H1 (cell line): ENCODE measurements at regions not wholly inside any gene's neighbourhood (a gene's known extent, or its start where the extent isn't known, plus 50 kb on each side); places are given as distances from the start of the nearest gene placed in this dataset.

Experiments
- CTCF ChIA-PET: fragments of 300-600 bp; sonication (Branson Sonifier 250); formaldehyde crosslinking; loops from one replicate; lab custom pipeline; 2021; ENCODE audit not compliant: partially characterized antibody; lab: Charles Lee
- POLR2A ChIA-PET: fragments of 300-600 bp; sonication (Branson Sonifier 250); formaldehyde crosslinking; loops from one replicate; lab custom pipeline; 2021; ENCODE audit warnings: inconsistent platforms; ENCODE audit not compliant: partially characterized antibody; lab: Charles Lee
- DNase-seq, 2 experiments: peaks; one replicate each; pipeline versions ENCODE4 v3.0.0 to v3.0.0-alpha.2; 2010 to 2022; ENCODE audit warnings: low spot score in 2 of 2, low read depth in 1 of 2, mixed read lengths in 1 of 2
- FAIRE-seq: peaks from 2 replicates; lab custom pipeline; 2011; peaks lifted over from hg19 to GRCh38; lab: Jason Lieb, UNC
- H2AFZ ChIP-seq: 2 replicates; pipeline ENCODE4 v1.8.1; 2012; ENCODE audit warnings: low read length, inconsistent platforms
- H2AK5ac ChIP-seq: 2 replicates; pipeline ENCODE4 v1.6.1; 2013; ENCODE audit warnings: low read depth, low read length
- H2BK120ac ChIP-seq: replicated peaks from 2 replicates; pipeline ENCODE3; 2013; ENCODE audit warnings: low read depth, low read length, inconsistent platforms
- H2BK12ac ChIP-seq: 2 replicates; pipeline ENCODE4 v1.6.1; 2013; ENCODE audit warnings: low read depth, low read length
- H2BK15ac ChIP-seq: 2 replicates; pipeline ENCODE4 v1.6.1; 2013; ENCODE audit warnings: low read length
- H2BK20ac ChIP-seq: 2 replicates; pipeline ENCODE4 v1.6.1; 2013; ENCODE audit warnings: low read length
- H2BK5ac ChIP-seq: 2 replicates; pipeline ENCODE4 v1.6.1; 2013; ENCODE audit warnings: low read depth, low read length
- H3K14ac ChIP-seq: 2 replicates; pipeline ENCODE4 v1.6.1; 2013; ENCODE audit warnings: inconsistent platforms; ENCODE audit not compliant: insufficient read length
- H3K18ac ChIP-seq: 2 replicates; pipeline ENCODE4 v1.6.1; 2013; ENCODE audit warnings: low read length; ENCODE audit errors: extremely low read depth
- H3K23ac ChIP-seq: 2 replicates; pipeline ENCODE4 v1.6.1; 2013; ENCODE audit warnings: inconsistent platforms; ENCODE audit not compliant: insufficient read length
- H3K23me2 ChIP-seq: 2 replicates; pipeline ENCODE4 v1.6.1; 2013; ENCODE audit warnings: low read depth, low read length
- H3K27ac ChIP-seq: 2 replicates; pipeline ENCODE4 v1.6.1; 2011; ENCODE audit warnings: low read depth, low read length, inconsistent platforms
- H3K27me3 ChIP-seq, 4 experiments: replicated peaks in 1 of 4; 1 replicate in 1 of 4; 2 replicates in 3 of 4; pipeline versions ENCODE4 v1.6.1 to v1.8.1; 2011 to 2013; ENCODE audit warnings: low read length in 3 of 4, mild to moderate bottlenecking in 3 of 4, inconsistent platforms in 2 of 4, mixed read lengths in 2 of 4, moderate library complexity in 1 of 4; ENCODE audit not compliant: control insufficient read depth in 3 of 4, insufficient read depth in 3 of 4; ENCODE audit errors: extremely low read depth in 1 of 4
- H3K36me3 ChIP-seq, 4 experiments: 2 replicates each; pipeline versions ENCODE4 v1.6.1 to v1.8.1; 2011 to 2013; ENCODE audit warnings: mild to moderate bottlenecking in 4 of 4, low read length in 3 of 4, moderate library complexity in 2 of 4, control low read depth in 1 of 4, inconsistent platforms in 1 of 4; ENCODE audit not compliant: insufficient read depth in 4 of 4, control insufficient read depth in 2 of 4
- H3K4ac ChIP-seq: replicated peaks from 2 replicates; pipeline ENCODE3; 2013; ENCODE audit warnings: low read length, low read depth, mixed read lengths, inconsistent platforms; ENCODE audit not compliant: insufficient read length
- H3K4me1 ChIP-seq, 4 experiments: replicated peaks in 1 of 4; 1 replicate in 1 of 4; 2 replicates in 3 of 4; pipeline versions ENCODE4 v1.6.1 to v1.8.1; 2011 to 2013; ENCODE audit warnings: low read length in 3 of 4, inconsistent platforms in 2 of 4, mixed read lengths in 1 of 4; ENCODE audit not compliant: insufficient read depth in 4 of 4, control insufficient read depth in 3 of 4
- H3K4me2 ChIP-seq, 2 experiments: 2 replicates each; pipeline versions ENCODE4 v1.6.1 to v1.8.1; 2011 to 2013; ENCODE audit warnings: low read depth in 2 of 2, low read length in 2 of 2, control low read depth in 1 of 2, inconsistent platforms in 1 of 2, mild to moderate bottlenecking in 1 of 2; ENCODE audit not compliant: insufficient read depth in 1 of 2
- H3K4me3 ChIP-seq, 4 experiments: fragments of 200-600, 300-600 bp in 1 of 4; sonication (generic), shearing (Covaris generic), sonication (Bioruptor Twin) in 1 of 4; 2 replicates each; pipeline versions ENCODE4 v1.5.1 to v1.8.1; 2011 to 2016; ENCODE audit warnings: low read length in 4 of 4, low read depth in 3 of 4, control low read depth in 2 of 4, inconsistent platforms in 2 of 4, mild to moderate bottlenecking in 2 of 4, mixed read lengths in 1 of 4, moderate library complexity in 1 of 4; ENCODE audit not compliant: insufficient read depth in 2 of 4; ENCODE audit errors: extremely low read depth in 1 of 4
- H3K56ac ChIP-seq: replicated peaks from 2 replicates; pipeline ENCODE3; 2013; ENCODE audit warnings: low read depth, mild to moderate bottlenecking, mixed read lengths, low read length, inconsistent platforms; ENCODE audit not compliant: insufficient read length
- H3K79me1 ChIP-seq: 2 replicates; pipeline ENCODE4 v1.6.1; 2013; ENCODE audit warnings: low read depth, low read length, control low read depth
- H3K79me2 ChIP-seq, 2 experiments: 2 replicates each; pipeline versions ENCODE4 v1.6.1 to v1.8.1; 2012 to 2013; ENCODE audit warnings: low read length in 2 of 2, mild to moderate bottlenecking in 2 of 2, inconsistent platforms in 1 of 2; ENCODE audit not compliant: insufficient read depth in 2 of 2, control insufficient read depth in 1 of 2
- H3K9ac ChIP-seq, 4 experiments: replicated peaks in 1 of 4; 1 replicate in 1 of 4; 2 replicates in 3 of 4; pipeline versions ENCODE4 v1.6.1 to v1.8.1; 2011 to 2013; ENCODE audit warnings: low read depth in 3 of 4, low read length in 3 of 4, control low read depth in 2 of 4, mild to moderate bottlenecking in 2 of 4, moderate library complexity in 2 of 4, inconsistent platforms in 1 of 4; ENCODE audit errors: extremely low read depth in 1 of 4
- H3K9me3 ChIP-seq, 2 experiments: 2 replicates each; pipeline versions ENCODE4 v1.6.1 to v1.8.1; 2012 to 2013; ENCODE audit warnings: mild to moderate bottlenecking in 2 of 2, moderate library complexity in 2 of 2, control low read depth in 1 of 2, inconsistent platforms in 1 of 2, low read depth in 1 of 2, low read length in 1 of 2, mixed read lengths in 1 of 2; ENCODE audit not compliant: insufficient read depth in 2 of 2
- H4K20me1 ChIP-seq, 2 experiments: replicated peaks in 1 of 2; 2 replicates each; pipeline versions ENCODE3 to v1.8.1; 2011 to 2013; ENCODE audit warnings: inconsistent platforms in 2 of 2, low read length in 2 of 2, mild to moderate bottlenecking in 1 of 2; ENCODE audit not compliant: insufficient read depth in 2 of 2, control insufficient read depth in 1 of 2
- H4K5ac ChIP-seq: 2 replicates; pipeline ENCODE4 v1.6.1; 2013; ENCODE audit warnings: low read length, low read depth, mixed read lengths, inconsistent platforms; ENCODE audit not compliant: insufficient read length
- H4K8ac ChIP-seq: 2 replicates; pipeline ENCODE4 v1.8.0; 2013; ENCODE audit warnings: mild to moderate bottlenecking, moderate library complexity, low read length, inconsistent platforms; ENCODE audit not compliant: insufficient read depth; ENCODE audit errors: extremely low read depth
- H4K91ac ChIP-seq: replicated peaks from 2 replicates; pipeline ENCODE3; 2013; ENCODE audit warnings: low read length, mixed read lengths, inconsistent platforms; ENCODE audit not compliant: insufficient read length
- CEBPB ChIP-seq: IDR thresholded peaks from 2 replicates; pipeline ENCODE4 v1.6.1; 2012; ENCODE audit warnings: low read depth, low read length
- RNF2 ChIP-seq: fragments of 200-900, 300-1000 bp; sonication (generic); IDR thresholded peaks from 2 replicates; pipeline ENCODE4 v1.7.1; 2016; ENCODE audit warnings: borderline replicate concordance, low read depth, mild to moderate bottlenecking, antibody characterized with exemption, low read length; ENCODE audit not compliant: poor library complexity, severe bottlenecking; ENCODE audit errors: missing control alignments
- SP1 ChIP-seq: IDR thresholded peaks from 2 replicates; pipeline ENCODE4 v1.6.1; 2011; ENCODE audit warnings: low read depth, low read length
- WGBS, 2 experiments: shearing (Covaris generic) in 1 of 2; methylation state at CpG; one replicate each; pipeline versions ENCODE4 v1.1.6 to v1.1.7; 2013 to 2015; ENCODE audit warnings: low lambda C conversion rate in 2 of 2, mixed read lengths in 2 of 2, inconsistent platforms in 1 of 2, low coverage in 1 of 2, missing lambda C conversion rate in 1 of 2; ENCODE audit not compliant: insufficient replicate concordance in 2 of 2, insufficient coverage in 1 of 2, insufficient read length in 1 of 2; ENCODE audit errors: extremely low coverage in 1 of 2, missing lambda C conversion rate in 1 of 2; 5-methylcytosine and 5-hydroxymethylcytosine counted together

- no peak overlapping the region for H3K9ac ChIP-seq
- FAIRE-seq (no peak), DNase-seq (no peak)
- ChIA-PET POLR2A (no interaction called here), CTCF (no interaction called here)
- no peak overlapping the region for H2AK5ac ChIP-seq
- peaks cover 0 to 4% of the 10 kb centered on the region in 2 experiments; a peak in 1 of 4 replicates for H3K9me3 ChIP-seq
- no peak overlapping the region for H2BK20ac ChIP-seq
- no peaks in the 10 kb centered on the region for H3K36me3 ChIP-seq
- no peak overlapping the region for H3K56ac ChIP-seq
- no peak overlapping the region for H2AFZ ChIP-seq
- WGBS, 2 experiments = 95% methylated on average over 4 of the region's 4 CpGs; no CpG with 5 or more reads in 1 of the 2 experiments
- no peak overlapping the region for H3K18ac ChIP-seq
- no peaks in the 10 kb centered on the region for H3K79me2 ChIP-seq
- H4K8ac ChIP-seq = no peak overlapping the region
- H4K20me1 ChIP-seq = no peaks in the 10 kb centered on the region
- H4K5ac ChIP-seq = no peak overlapping the region
- no peak overlapping the region for H2BK120ac ChIP-seq
- no peaks in the 10 kb centered on the region for H3K4me1 ChIP-seq
- H3K4me3 ChIP-seq = no peak overlapping the region
- H3K27ac ChIP-seq = no peak overlapping the region
- no peak overlapping the region for H4K91ac ChIP-seq
- no peak overlapping the region for H3K4me2 ChIP-seq
- H3K79me1 ChIP-seq = no peaks in the 10 kb centered on the region
- H3K23ac ChIP-seq = no peak overlapping the region
- H2BK15ac ChIP-seq = no peak overlapping the region
- no peak overlapping the region for H2BK12ac ChIP-seq
- TF ChIP-seq SP1 (no peak), CEBPB (no peak), RNF2 (no peak)
- no peaks in the 10 kb centered on the region for H3K23me2 ChIP-seq
- H3K27me3 ChIP-seq = no peaks in the 10 kb centered on the region
- H2BK5ac ChIP-seq = no peak overlapping the region
- no peak overlapping the region for H3K14ac ChIP-seq
- no peak overlapping the region for H3K4ac ChIP-seq
Measured at GRCh38 chr5:109573256-109573655, 116.5 kb upstream of the MAN2A1 start.
